Calu3 (cell line): ENCODE measurements at regions not wholly inside any gene's neighbourhood (a gene's known extent, or its start where the extent isn't known, plus 50 kb on each side); places are given as distances from the start of the nearest gene placed in this dataset.
"Not testable (repeated sequence)": the region's sequence is repeated elsewhere in the genome, so short reads cannot be mapped to it uniquely, and the experiment has no call there.

Source experiments
- BruUV-seq: library from RNA; stranded (reverse); fragments of 400-500 nt; replicated peaks from 2 replicates; lab custom pipeline; 2021; lab: Mats Ljungman, UMichigan
- CTCF ChIA-PET: fragments of 300-600 bp; sonication (Branson Sonifier 250); formaldehyde crosslinking; loops from one replicate; lab custom pipeline; 2022; ENCODE audit warnings: antibody characterized with exemption; lab: Charles Lee
- DNase-seq: peaks from one replicate; pipeline ENCODE4 v3.0.0; 2022
- H3K27ac Mint-ChIP-seq: one replicate; pipeline ENCODE4 v1.8.0; 2022; ENCODE audit warnings: mixed read lengths; ENCODE audit not compliant: unreplicated experiment
- H3K27me3 Mint-ChIP-seq: one replicate; pipeline ENCODE4 v1.8.0; 2022; ENCODE audit warnings: mixed read lengths; ENCODE audit not compliant: unreplicated experiment
- H3K36me3 Mint-ChIP-seq: one replicate; pipeline ENCODE4 v1.8.0; 2022; ENCODE audit warnings: mild to moderate bottlenecking, moderate library complexity, mixed read lengths; ENCODE audit not compliant: insufficient read depth, unreplicated experiment
- H3K4me1 Mint-ChIP-seq: one replicate; pipeline ENCODE4 v1.8.0; 2022; ENCODE audit warnings: mild to moderate bottlenecking, low read depth, mixed read lengths; ENCODE audit not compliant: unreplicated experiment
- H3K4me3 Mint-ChIP-seq: one replicate; pipeline ENCODE4 v1.8.0; 2022; ENCODE audit warnings: mild to moderate bottlenecking, low read depth, moderate library complexity, mixed read lengths; ENCODE audit not compliant: unreplicated experiment
- H3K9me3 Mint-ChIP-seq: one replicate; pipeline ENCODE4 v1.8.0; 2022; ENCODE audit warnings: low read depth, mixed read lengths; ENCODE audit not compliant: unreplicated experiment
- CTCF ChIP-seq: fragments of 200-600 bp; IDR thresholded peaks from one replicate; pipeline ENCODE4 v1.8.0; 2022; ENCODE audit warnings: antibody characterized with exemption; ENCODE audit not compliant: unreplicated experiment
- intact Hi-C: fragments of 100-400 bp; cut with micrococcal nuclease; formaldehyde crosslinking; loops from one replicate; pipeline ENCODE4 v1.10.0; 2022; ENCODE audit not compliant: unreplicated experiment

- H3K27ac Mint-ChIP-seq, result no peak overlapping the region
- no TSS peak for BruUV-seq
- TF ChIP-seq CTCF, result no peak
- H3K9me3 Mint-ChIP-seq, result no peaks in the 10 kb centered on the region
- peaks cover 8% of the 10 kb centered on the region for H3K4me1 Mint-ChIP-seq
- CTCF ChIA-PET, result no interaction called here
- H3K36me3 Mint-ChIP-seq, result no peaks in the 10 kb centered on the region
- DNase-seq, result no peak
- H3K27me3 Mint-ChIP-seq, result peaks cover 23% of the 10 kb centered on the region
- no peak overlapping the region for H3K4me3 Mint-ChIP-seq
- intact Hi-C loops, result no loop called here
These were observed 253.6 kb downstream of the RNF144B start for GRCh38 chr6:18640754-18641153.

DNA sequence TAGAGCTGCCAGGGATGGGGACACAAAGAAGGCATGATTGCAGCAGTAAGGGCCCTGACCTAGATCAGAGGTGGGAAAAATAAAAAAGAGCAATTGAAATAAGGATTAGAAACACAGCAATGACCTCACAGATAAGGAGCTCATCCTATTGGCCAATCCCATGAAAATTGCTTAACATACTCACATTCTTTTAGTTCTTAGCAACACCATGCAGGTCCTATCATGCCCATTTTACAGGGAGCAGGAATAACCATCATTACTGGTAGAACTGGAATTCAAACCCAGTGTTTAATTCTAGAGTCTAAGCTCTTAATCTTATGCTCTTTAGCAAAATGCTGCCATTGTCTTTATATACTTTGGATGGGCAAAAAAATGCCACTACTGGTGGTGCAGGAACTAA lies 267.7 kb downstream of the RNF144B start:
- Mint-ChIP-seq H3K9me3 (peaks cover 3% of the 10 kb centered on the region), H3K27ac (no peak overlapping the region), H3K4me1 (no peaks in the 10 kb centered on the region), H3K27me3 (peaks cover 30% of the 10 kb centered on the region), H3K4me3 (no peak overlapping the region), H3K36me3 (no peaks in the 10 kb centered on the region)
- BruUV-seq, result no TSS peak
- intact Hi-C loops, result no loop called here
- CTCF ChIA-PET, result interaction anchor here (0.5 kb wide), 1 partner anchor 41 kb away, joined by 4 read pairs; no protein-coding TSS in a partner anchor
- no peak for DNase-seq
- TF ChIP-seq CTCF, result no peak

GRCh38 chr6:18656506-18656905 lies 269.4 kb downstream of the RNF144B start:
- no TSS peak for BruUV-seq
- DNase-seq, result no peak
- Mint-ChIP-seq H3K9me3 (peaks cover 3% of the 10 kb centered on the region), H3K27ac (no peak overlapping the region), H3K4me3 (no peak overlapping the region), H3K27me3 (peaks cover 15% of the 10 kb centered on the region), H3K36me3 (no peaks in the 10 kb centered on the region), H3K4me1 (no peaks in the 10 kb centered on the region)
- intact Hi-C loops, result no loop called here
- TF ChIP-seq CTCF, result no peak
- CTCF ChIA-PET, result no interaction called here

DNA sequence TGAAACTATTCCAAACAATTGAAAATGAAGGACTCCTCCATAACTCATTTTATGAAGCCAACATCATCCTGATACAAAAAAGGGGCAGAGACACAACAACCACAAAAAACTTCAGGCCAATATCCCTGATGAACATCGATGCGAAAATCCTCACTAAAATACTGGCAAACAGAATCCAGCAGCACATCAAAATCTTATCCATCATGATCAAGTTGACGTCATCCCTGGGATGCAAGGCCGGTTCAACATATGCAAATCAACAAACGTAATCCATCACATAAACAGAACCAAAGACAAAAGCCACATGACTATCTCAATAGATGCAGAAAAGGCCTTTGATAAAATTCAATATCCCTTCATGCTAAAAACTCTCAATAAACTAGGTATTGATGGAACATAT lies 272.8 kb downstream of the RNF144B start:
- H3K4me1 Mint-ChIP-seq, intact Hi-C loops, BruUV-seq, DNase-seq, CTCF ChIA-PET, H3K9me3 Mint-ChIP-seq, H3K27ac Mint-ChIP-seq, H3K4me3 Mint-ChIP-seq, H3K36me3 Mint-ChIP-seq, H3K27me3 Mint-ChIP-seq: not testable (repeated sequence)

GRCh38 chr6:18663011-18663410 lies 275.9 kb downstream of the RNF144B start:
- CTCF ChIA-PET, result interaction anchor here (0.6 kb wide), 1 partner anchor 368 kb away, joined by 6 read pairs; no protein-coding TSS in a partner anchor
- DNase-seq, result no peak
- TF ChIP-seq CTCF, result no peak
- Mint-ChIP-seq H3K27me3 (peaks cover 7% of the 10 kb centered on the region), H3K36me3 (no peaks in the 10 kb centered on the region), H3K27ac (no peak overlapping the region), H3K4me1 (no peaks in the 10 kb centered on the region), H3K4me3 (no peak overlapping the region), H3K9me3 (peaks cover 3% of the 10 kb centered on the region)
- BruUV-seq, result no TSS peak
- intact Hi-C loops, result no loop called here
